DMS79 (cell line): ENCODE measurements at regions not wholly inside any gene's neighbourhood (a gene's known extent, or its start where the extent isn't known, plus 50 kb on each side); places are given as distances from the start of the nearest gene placed in this dataset.

ENCODE experiments used
- DNase-seq: peaks from one replicate; lab custom pipeline; 2025; lab: John Stamatoyannopoulos, UW

GRCh38 chr18:40789286-40789685, 1165.7 kb upstream of the PIK3C3 start:
- no peak for DNase-seq

GRCh38 chr18:40782453-40783130, 1172.4 kb upstream of the PIK3C3 start:
- DNase-seq = no peak

- DNase-seq = no peak
These were observed 1185.2 kb upstream of the PIK3C3 start for GRCh38 chr18:40769786-40770185.

GRCh38 chr18:40760251-40760650, 1194.8 kb upstream of the PIK3C3 start:
- no peak for DNase-seq

- DNase-seq = no peak
These were observed 1200.6 kb upstream of the PIK3C3 start for GRCh38 chr18:40754477-40754876.

GRCh38 chr18:40752316-40752715, 1202.7 kb upstream of the PIK3C3 start:
- no peak for DNase-seq

GRCh38 chr18:40751186-40751585, 1203.8 kb upstream of the PIK3C3 start:
- no peak for DNase-seq

- DNase-seq = no peak
These were observed 1216.0 kb upstream of the PIK3C3 start for GRCh38 chr18:40739029-40739428.

- DNase-seq = no peak
These were observed 1216.6 kb upstream of the PIK3C3 start for GRCh38 chr18:40738321-40738880.

- no peak for DNase-seq
These were observed 1246.3 kb upstream of the PIK3C3 start for GRCh38 chr18:40708726-40709125.

GRCh38 chr18:40707797-40708196, 1247.2 kb upstream of the PIK3C3 start:
- no peak for DNase-seq

- DNase-seq = no peak
These were observed 1256.9 kb upstream of the PIK3C3 start for GRCh38 chr18:40698129-40698528.

- DNase-seq = no peak
These were observed 1259.5 kb upstream of the PIK3C3 start for GRCh38 chr18:40695526-40695925.

- DNase-seq = no peak
These were observed 1262.2 kb upstream of the PIK3C3 start for GRCh38 chr18:40692871-40693270.

GRCh38 chr18:40690062-40690461, 1265.0 kb upstream of the PIK3C3 start:
- DNase-seq = no peak

- no peak for DNase-seq
These were observed 1267.6 kb upstream of the PIK3C3 start for GRCh38 chr18:40687399-40687798.

- DNase-seq = no peak
These were observed 1268.2 kb upstream of the PIK3C3 start for GRCh38 chr18:40686836-40687235.

- DNase-seq = no peak
These were observed 1269.8 kb upstream of the PIK3C3 start for GRCh38 chr18:40685219-40685618.

GRCh38 chr18:40678318-40678717, 1276.7 kb upstream of the PIK3C3 start:
- DNase-seq = no peak

GRCh38 chr18:40676668-40677067, 1278.4 kb upstream of the PIK3C3 start:
- DNase-seq = no peak

GRCh38 chr18:40673150-40673549, 1281.9 kb upstream of the PIK3C3 start:
- DNase-seq = no peak

- DNase-seq = no peak
These were observed 1282.4 kb upstream of the PIK3C3 start for GRCh38 chr18:40672590-40672989.

GRCh38 chr18:40670668-40671375, 1284.2 kb upstream of the PIK3C3 start:
- DNase-seq = no peak
